ENCODE measurements at regions not wholly inside any gene's neighbourhood (a gene's known extent, or its start where the extent isn't known, plus 50 kb on each side); places are given as distances from the start of the nearest gene placed in this dataset.

DNA sequence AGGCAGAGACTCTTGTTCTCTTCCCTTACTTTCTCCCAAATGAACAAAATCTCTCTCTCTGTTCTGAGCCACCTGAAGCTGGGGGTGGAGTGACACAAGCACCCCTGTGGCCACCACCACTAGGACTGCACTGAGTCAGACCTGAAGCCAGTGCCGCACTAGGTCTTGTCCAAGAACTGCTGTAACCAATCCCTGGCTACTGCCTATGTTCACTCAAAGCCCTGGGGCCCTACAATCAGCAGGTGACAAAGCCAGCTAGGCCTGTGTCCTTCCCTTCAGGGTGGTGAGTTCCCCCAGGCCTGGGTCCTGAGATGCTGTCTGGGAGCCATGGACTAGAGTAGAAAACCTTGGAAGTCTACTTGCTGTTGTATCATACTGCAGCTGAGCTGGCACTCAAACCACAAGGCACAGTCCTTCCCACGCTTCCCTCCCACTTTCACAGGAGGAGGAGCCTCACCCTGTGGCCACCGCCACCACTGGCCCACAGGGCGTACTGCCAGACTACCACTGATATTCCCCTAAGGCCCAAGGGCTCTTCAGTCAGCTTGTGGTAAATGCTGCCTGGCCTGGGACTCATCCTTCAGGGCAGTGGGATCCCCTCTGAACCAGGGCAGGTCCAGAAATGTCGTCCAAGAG, 119.1 kb downstream of the RTL9 start (continued):
- TF ChIP-seq DIDO1 (tag; IDR thresholded peaks at IDR 0.05; ENCODE audit: low read depth), result no peak
- no peak for TF ChIP-seq SUPT5H (IDR thresholded peaks at IDR 0.05)
- no peak for TF ChIP-seq ZC3H8 (IDR thresholded peaks at IDR 0.05)
- no peak for TF ChIP-seq NR3C1 (CRISPR knock-in tag; IDR thresholded peaks at IDR 0.05)
- no peak for TF ChIP-seq KLF13 (tag; IDR thresholded peaks at IDR 0.05; ENCODE audit: borderline replicate concordance, low read depth)
- no peak for TF ChIP-seq ILK (tag; IDR thresholded peaks at IDR 0.05; ENCODE audit: borderline replicate concordance, low read depth)

DNA sequence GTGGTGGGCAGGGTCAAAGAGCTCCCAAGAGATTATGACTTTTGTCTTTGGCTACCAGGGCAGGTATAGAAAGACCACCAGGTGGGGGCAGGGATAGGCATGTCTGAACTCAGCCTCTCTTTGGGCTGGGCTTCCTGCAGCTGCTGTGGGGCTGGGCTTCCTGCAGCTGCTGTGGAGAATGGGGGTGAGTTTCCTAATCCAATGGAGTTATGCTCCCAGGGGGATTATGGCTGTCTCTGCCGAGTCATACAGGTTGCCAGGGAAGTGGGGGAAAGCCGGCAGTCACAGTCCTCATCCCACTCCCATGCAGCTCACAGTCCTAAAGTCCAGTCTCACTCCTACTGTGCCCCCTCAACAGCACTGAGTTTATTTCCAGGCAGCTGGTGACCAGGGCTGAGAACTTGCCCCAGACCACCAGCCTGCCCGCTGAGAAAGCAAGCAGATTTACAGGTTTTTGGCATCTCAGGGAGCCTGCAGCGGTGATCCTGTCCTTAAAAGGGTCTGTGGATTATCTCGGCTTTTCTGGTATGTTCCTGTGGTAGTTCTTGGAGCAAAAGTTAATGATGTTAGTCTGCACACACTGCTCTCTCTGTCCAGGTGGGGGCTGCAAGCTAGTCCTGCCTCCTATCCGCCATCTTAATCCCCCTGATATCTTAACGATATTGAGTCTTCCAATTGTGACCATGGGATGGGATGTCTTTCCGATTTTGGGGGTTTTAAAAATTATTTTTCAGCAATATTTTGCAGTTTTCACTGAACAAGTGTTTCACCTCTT, 133.4 kb downstream of the RTL9 start:
- POLR2A ChIA-PET, result no interaction called here
- no TSS peak for BruUV-seq (replicated peaks)
- WGBS (ENCODE audit: insufficient coverage, low coverage, missing lambda C conversion rate), result 1% methylated on average over 7 of the region's 8 CpGs
- TF ChIP-seq HSF4 (CRISPR knock-in tag; IDR thresholded peaks at IDR 0.05; ENCODE audit: borderline replicate concordance), result no peak
- TF ChIP-seq, protein P1, sequence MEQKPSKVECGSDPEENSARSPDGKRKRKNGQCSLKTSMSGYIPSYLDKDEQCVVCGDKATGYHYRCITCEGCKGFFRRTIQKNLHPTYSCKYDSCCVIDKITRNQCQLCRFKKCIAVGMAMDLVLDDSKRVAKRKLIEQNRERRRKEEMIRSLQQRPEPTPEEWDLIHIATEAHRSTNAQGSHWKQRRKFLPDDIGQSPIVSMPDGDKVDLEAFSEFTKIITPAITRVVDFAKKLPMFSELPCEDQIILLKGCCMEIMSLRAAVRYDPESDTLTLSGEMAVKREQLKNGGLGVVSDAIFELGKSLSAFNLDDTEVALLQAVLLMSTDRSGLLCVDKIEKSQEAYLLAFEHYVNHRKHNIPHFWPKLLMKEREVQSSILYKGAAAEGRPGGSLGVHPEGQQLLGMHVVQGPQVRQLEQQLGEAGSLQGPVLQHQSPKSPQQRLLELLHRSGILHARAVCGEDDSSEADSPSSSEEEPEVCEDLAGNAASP (IDR thresholded peaks at IDR 0.05), result no peak
- no peak for TF ChIP-seq SMARCA4 (IDR thresholded peaks at IDR 0.05)
- no peak for TF ChIP-seq STAT5A (IDR thresholded peaks at IDR 0.05; ENCODE audit: borderline replicate concordance, low read length)
- TF ChIP-seq COPS2 (conservative IDR thresholded peaks at IDR 0.05), result no peak
- no peak for TF ChIP-seq FOXK1 (CRISPR knock-in tag; IDR thresholded peaks at IDR 0.05; ENCODE audit: borderline replicate concordance)
- no peak for TF ChIP-seq NFATC3 (IDR thresholded peaks at IDR 0.05)
- TF ChIP-seq HDAC6 (IDR thresholded peaks at IDR 0.05; ENCODE audit: low read depth, low read length), result no peak
- no peak for TF ChIP-seq ZZZ3 (IDR thresholded peaks at IDR 0.05)
- TF ChIP-seq ZNF12 (CRISPR knock-in tag; IDR thresholded peaks at IDR 0.05), result no peak
- TF ChIP-seq PRPF4 (IDR thresholded peaks at IDR 0.05; ENCODE audit: insufficient read depth, low read depth, low read length, poor library complexity, severe bottlenecking), result no peak
- no peak for TF ChIP-seq ZNF212 (CRISPR knock-in tag; IDR thresholded peaks at IDR 0.05)
- TF ChIP-seq, protein P2, sequence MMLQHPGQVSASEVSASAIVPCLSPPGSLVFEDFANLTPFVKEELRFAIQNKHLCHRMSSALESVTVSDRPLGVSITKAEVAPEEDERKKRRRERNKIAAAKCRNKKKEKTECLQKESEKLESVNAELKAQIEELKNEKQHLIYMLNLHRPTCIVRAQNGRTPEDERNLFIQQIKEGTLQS (IDR thresholded peaks at IDR 0.05), result no peak
- TF ChIP-seq, protein P2 (CRISPR knock-in tag; conservative IDR thresholded peaks at IDR 0.05), result no peak

More for the DNA sequence above, 133.4 kb downstream of the RTL9 start:
- CTCF ChIA-PET (ENCODE audit: low intra/inter-chr PET ratio), result no interaction called here
- intact Hi-C loops (cut with micrococcal nuclease), result no loop called here
- Histone ChIP-seq H3K4me3 (no peak overlapping the region), H3K79me2 (ENCODE audit: control insufficient read depth, insufficient read depth, low read length) (no peaks in the 10 kb centered on the region), H3K9me1 (ENCODE audit: control insufficient read depth, insufficient read depth, low read length) (no peaks in the 10 kb centered on the region), H4K20me1 (replicated peaks; ENCODE audit: control insufficient read depth, insufficient read depth, low read length) (no peaks in the 10 kb centered on the region), H2AFZ (ENCODE audit: low read depth, low read length) (no peak overlapping the region), H3K27me3 (ENCODE audit: control insufficient read depth in 2 of 2, insufficient read depth in 2 of 2, low read length in 2 of 2) (no peaks in the 10 kb centered on the region), H3K9ac (ENCODE audit: insufficient read depth in 1 of 2, low read depth in 2 of 2, low read length in 2 of 2) (no peak overlapping the region), H3K4me2 (ENCODE audit: insufficient read depth, low read length) (no peak overlapping the region), H3K9me3 (replicated peaks; ENCODE audit: control insufficient read depth, insufficient read depth, low read depth, low read length) (no peaks in the 10 kb centered on the region), H3K36me3 (ENCODE audit: control insufficient read depth, insufficient read depth, low read length) (no peaks in the 10 kb centered on the region), H3K4me1 (replicated peaks in 1 of 2; ENCODE audit: control insufficient read depth in 2 of 2, insufficient read depth in 2 of 2, low read length in 2 of 2) (no peaks in the 10 kb centered on the region), H3K27ac (ENCODE audit: extremely low read depth, low read depth, low read length) (no peak overlapping the region)
- DNase-seq (ENCODE audit: extremely low read depth in 1 of 4, low spot score in 3 of 4) (no peak), FAIRE-seq (no peak), ATAC-seq (no peak)
- in situ Hi-C loops (cut with MboI), result no loop called here
